GM12878 (cell line): ENCODE measurements at regions not wholly inside any gene's neighbourhood (a gene's known extent, or its start where the extent isn't known, plus 50 kb on each side); places are given as distances from the start of the nearest gene placed in this dataset.

ENCODE experiments used
- CTCF ChIP-seq, 3 experiments: IDR thresholded peaks in 2 of 3; conservative IDR thresholded peaks in 1 of 3; 2 replicates each; pipeline ENCODE4 v1.5.1; 2011; ENCODE audit warnings: low read depth in 3 of 3, low read length in 3 of 3, mild to moderate bottlenecking in 3 of 3, control low read depth in 2 of 3, moderate library complexity in 2 of 3, inconsistent platforms in 1 of 3, mixed read lengths in 1 of 3; ENCODE audit not compliant: control insufficient read depth in 2 of 3, insufficient read depth in 1 of 3; ENCODE audit errors: extremely low read depth in 1 of 3
- E4F1 ChIP-seq: fragments of 450-650 bp; IDR thresholded peaks from 2 replicates; pipeline ENCODE4 v1.6.1; 2018; ENCODE audit warnings: borderline replicate concordance, mild to moderate bottlenecking; ENCODE audit not compliant: partially characterized antibody
- NKRF ChIP-seq: fragments of 450-650 bp; conservative IDR thresholded peaks from 2 replicates; pipeline ENCODE4 v1.6.1; 2017; ENCODE audit warnings: mild to moderate bottlenecking, moderate library complexity
- POLR2A ChIP-seq: IDR thresholded peaks from 2 replicates; pipeline ENCODE4 v1.6.1; 2011; ENCODE audit warnings: low read depth, mild to moderate bottlenecking, low read length
- POLR2AphosphoS5 ChIP-seq: IDR thresholded peaks from 2 replicates; pipeline ENCODE4 v1.6.1; 2011; ENCODE audit warnings: mild to moderate bottlenecking, low read length, inconsistent platforms
- PRDM15 ChIP-seq: fragments of 450-650 bp; formaldehyde crosslinking; IDR thresholded peaks from 2 replicates; pipeline ENCODE4 v1.4.0; 2020; ENCODE audit warnings: mild to moderate bottlenecking, moderate library complexity
- RAD21 ChIP-seq: IDR thresholded peaks from 2 replicates; pipeline ENCODE4 v1.6.1; 2011; ENCODE audit warnings: mild to moderate bottlenecking, low read depth, low read length, moderate library complexity; ENCODE audit not compliant: insufficient read depth
- RB1 ChIP-seq: fragments of 450-650 bp; formaldehyde crosslinking; IDR thresholded peaks from 2 replicates; pipeline ENCODE4 v1.6.1; 2017; ENCODE audit warnings: mild to moderate bottlenecking, borderline replicate concordance
- SIX5 ChIP-seq: IDR thresholded peaks from 2 replicates; pipeline ENCODE4 v1.6.1; 2011; ENCODE audit warnings: mild to moderate bottlenecking, low read depth, low read length, moderate library complexity; ENCODE audit not compliant: severe bottlenecking
- ZNF384 ChIP-seq: IDR thresholded peaks from 2 replicates; pipeline ENCODE4 v1.6.1; 2012; ENCODE audit warnings: low read depth, mild to moderate bottlenecking, low read length, improper control_type of control experiment, borderline replicate concordance
- ZSCAN29 ChIP-seq: fragments of 450-650 bp; IDR thresholded peaks from 2 replicates; pipeline ENCODE4 v1.6.1; 2017; ENCODE audit warnings: mild to moderate bottlenecking, moderate library complexity
- TF ChIP-seq, protein P1 (sequence below): IDR thresholded peaks from 2 replicates; pipeline ENCODE4 v1.6.1; 2012; ENCODE audit warnings: mild to moderate bottlenecking, low read depth, low read length

GRCh38 chr7:1358376-1359050 is 100.8 kb downstream of the MICALL2 start:
- TF ChIP-seq ZSCAN29 = no peak
- no peak for TF ChIP-seq PRDM15 (CRISPR knock-in tag)
- no peak for TF ChIP-seq E4F1
- TF ChIP-seq RB1 = no peak
- TF ChIP-seq SIX5 = no peak
- TF ChIP-seq RAD21 = no peak
- no peak for TF ChIP-seq POLR2A
- no peak for TF ChIP-seq NKRF
- TF ChIP-seq POLR2AphosphoS5 = no peak
- no peak for TF ChIP-seq CTCF (IDR thresholded peaks at IDR 0.05 in 2 of 3, conservative IDR thresholded peaks at IDR 0.05 in 1 of 3; ENCODE audit: control insufficient read depth in 2 of 3, extremely low read depth in 1 of 3, insufficient read depth in 1 of 3, low read depth in 3 of 3, low read length in 3 of 3)
- TF ChIP-seq, protein P1, sequence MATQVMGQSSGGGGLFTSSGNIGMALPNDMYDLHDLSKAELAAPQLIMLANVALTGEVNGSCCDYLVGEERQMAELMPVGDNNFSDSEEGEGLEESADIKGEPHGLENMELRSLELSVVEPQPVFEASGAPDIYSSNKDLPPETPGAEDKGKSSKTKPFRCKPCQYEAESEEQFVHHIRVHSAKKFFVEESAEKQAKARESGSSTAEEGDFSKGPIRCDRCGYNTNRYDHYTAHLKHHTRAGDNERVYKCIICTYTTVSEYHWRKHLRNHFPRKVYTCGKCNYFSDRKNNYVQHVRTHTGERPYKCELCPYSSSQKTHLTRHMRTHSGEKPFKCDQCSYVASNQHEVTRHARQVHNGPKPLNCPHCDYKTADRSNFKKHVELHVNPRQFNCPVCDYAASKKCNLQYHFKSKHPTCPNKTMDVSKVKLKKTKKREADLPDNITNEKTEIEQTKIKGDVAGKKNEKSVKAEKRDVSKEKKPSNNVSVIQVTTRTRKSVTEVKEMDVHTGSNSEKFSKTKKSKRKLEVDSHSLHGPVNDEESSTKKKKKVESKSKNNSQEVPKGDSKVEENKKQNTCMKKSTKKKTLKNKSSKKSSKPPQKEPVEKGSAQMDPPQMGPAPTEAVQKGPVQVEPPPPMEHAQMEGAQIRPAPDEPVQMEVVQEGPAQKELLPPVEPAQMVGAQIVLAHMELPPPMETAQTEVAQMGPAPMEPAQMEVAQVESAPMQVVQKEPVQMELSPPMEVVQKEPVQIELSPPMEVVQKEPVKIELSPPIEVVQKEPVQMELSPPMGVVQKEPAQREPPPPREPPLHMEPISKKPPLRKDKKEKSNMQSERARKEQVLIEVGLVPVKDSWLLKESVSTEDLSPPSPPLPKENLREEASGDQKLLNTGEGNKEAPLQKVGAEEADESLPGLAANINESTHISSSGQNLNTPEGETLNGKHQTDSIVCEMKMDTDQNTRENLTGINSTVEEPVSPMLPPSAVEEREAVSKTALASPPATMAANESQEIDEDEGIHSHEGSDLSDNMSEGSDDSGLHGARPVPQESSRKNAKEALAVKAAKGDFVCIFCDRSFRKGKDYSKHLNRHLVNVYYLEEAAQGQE = no peak
- no peak for TF ChIP-seq ZNF384
